NCI-H2227 (cell line): ENCODE measurements at regions not wholly inside any gene's neighbourhood (a gene's known extent, or its start where the extent isn't known, plus 50 kb on each side); places are given as distances from the start of the nearest gene placed in this dataset.
"Not testable (repeated sequence)": the region's sequence is repeated elsewhere in the genome, so short reads cannot be mapped to it uniquely, and the experiment has no call there.

Source experiments
- DNase-seq: peaks from one replicate; lab custom pipeline; 2025; ENCODE audit not compliant: unreplicated experiment; lab: John Stamatoyannopoulos, UW

- DNase-seq = not testable (repeated sequence)
Measured at GRCh38 chr2:132068407-132068806, 93.3 kb downstream of the ANKRD30BL start.

- DNase-seq = peak; percentile 76
Measured at GRCh38 chr2:132065391-132065790, 96.4 kb downstream of the ANKRD30BL start.

- DNase-seq = not testable (repeated sequence)
Measured at GRCh38 chr2:132039609-132040236, 122.0 kb downstream of the ANKRD30BL start.

- DNase-seq = not testable (repeated sequence)
Measured at GRCh38 chr2:132038883-132039235, 122.9 kb downstream of the ANKRD30BL start.

GRCh38 chr2:132038179-132038882 is 123.4 kb downstream of the ANKRD30BL start:
- DNase-seq = peak; percentile 32

- DNase-seq = peak; percentile 37
Measured at GRCh38 chr2:132037527-132038178, 124.1 kb downstream of the ANKRD30BL start.

- DNase-seq = no peak
Measured at GRCh38 chr2:132034646-132035045, 127.1 kb downstream of the ANKRD30BL start.

GRCh38 chr2:132033949-132034348 is 127.8 kb downstream of the ANKRD30BL start:
- no peak for DNase-seq

GRCh38 chr2:132033365-132033764 is 128.4 kb downstream of the ANKRD30BL start:
- no peak for DNase-seq

GRCh38 chr2:132012046-132012445 is 149.7 kb downstream of the ANKRD30BL start:
- DNase-seq = not testable (repeated sequence)

GRCh38 chr2:132009874-132010521 is 151.8 kb downstream of the ANKRD30BL start:
- no peak for DNase-seq

- no peak for DNase-seq
Measured at GRCh38 chr2:132009177-132009873, 152.4 kb downstream of the ANKRD30BL start.

- not testable (repeated sequence) for DNase-seq
Measured at GRCh38 chr2:131990751-131991150, 171.0 kb downstream of the ANKRD30BL start.

GRCh38 chr2:131966671-131967070 is 195.1 kb downstream of the ANKRD30BL start:
- peak; percentile 50 for DNase-seq

GRCh38 chr2:131966256-131966655 is 195.5 kb downstream of the ANKRD30BL start:
- DNase-seq = peak; percentile 40

- DNase-seq = not testable (repeated sequence)
Measured at GRCh38 chr2:131958019-131958609, 203.6 kb downstream of the ANKRD30BL start.

- DNase-seq = not testable (repeated sequence)
Measured at GRCh38 chr2:131948641-131949040, 213.1 kb downstream of the ANKRD30BL start.

- not testable (repeated sequence) for DNase-seq
Measured at GRCh38 chr2:131923287-131923686, 238.5 kb downstream of the ANKRD30BL start.

- DNase-seq = peak; percentile 19
Measured at GRCh38 chr2:131922854-131923253, 238.9 kb downstream of the ANKRD30BL start.
